Central memory CD4-positive, alpha-beta T cell (primary cell): ENCODE measurements at regions not wholly inside any gene's neighbourhood (a gene's known extent, or its start where the extent isn't known, plus 50 kb on each side); places are given as distances from the start of the nearest gene placed in this dataset.
"Not testable (repeated sequence)": the region's sequence is repeated elsewhere in the genome, so short reads cannot be mapped to it uniquely, and the experiment has no call there.

Source experiments
- DNase-seq: peaks from one replicate; pipeline ENCODE4 v3.0.0; 2022

DNA sequence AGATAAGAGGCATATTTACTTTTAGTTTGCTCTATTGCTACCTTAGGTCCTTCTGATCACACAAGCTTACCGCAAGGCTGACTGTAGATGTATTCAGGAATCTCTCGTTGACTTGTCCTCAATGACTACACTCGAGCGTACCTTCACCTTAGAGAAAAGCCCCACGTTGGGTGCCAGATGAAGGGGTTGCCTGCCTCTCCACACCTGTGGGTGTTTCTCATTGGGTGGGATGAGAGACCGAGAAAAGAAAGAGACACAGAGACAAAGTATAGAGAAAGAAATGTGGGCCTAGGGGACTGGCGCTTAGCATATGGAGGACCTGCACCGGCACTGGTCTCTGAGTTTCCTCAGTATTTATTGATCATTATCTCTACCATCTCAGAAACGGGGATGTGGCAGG lies 51.8 kb downstream of the ASCL4 start:
- DNase-seq, result no peak

DNA sequence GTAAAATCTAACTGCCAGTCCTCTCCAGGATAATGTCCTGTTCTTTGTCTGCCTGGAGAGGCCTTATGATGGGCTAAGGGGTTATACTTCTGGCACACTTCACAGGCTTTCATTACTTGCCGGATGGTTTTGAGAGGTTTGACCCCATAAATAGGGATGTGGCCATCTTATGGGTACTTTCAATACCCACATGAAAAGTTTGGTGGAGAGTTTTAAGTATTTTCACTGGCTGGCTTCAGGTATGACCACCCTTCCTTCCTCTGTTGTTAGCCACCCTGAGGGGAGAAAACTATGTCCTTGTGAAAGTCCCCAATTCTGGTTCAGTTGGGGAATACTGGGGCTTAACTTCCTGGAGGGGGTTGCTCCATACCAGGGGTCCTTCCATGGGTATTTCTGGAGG lies 54.8 kb downstream of the ASCL4 start:
- no peak for DNase-seq

DNA sequence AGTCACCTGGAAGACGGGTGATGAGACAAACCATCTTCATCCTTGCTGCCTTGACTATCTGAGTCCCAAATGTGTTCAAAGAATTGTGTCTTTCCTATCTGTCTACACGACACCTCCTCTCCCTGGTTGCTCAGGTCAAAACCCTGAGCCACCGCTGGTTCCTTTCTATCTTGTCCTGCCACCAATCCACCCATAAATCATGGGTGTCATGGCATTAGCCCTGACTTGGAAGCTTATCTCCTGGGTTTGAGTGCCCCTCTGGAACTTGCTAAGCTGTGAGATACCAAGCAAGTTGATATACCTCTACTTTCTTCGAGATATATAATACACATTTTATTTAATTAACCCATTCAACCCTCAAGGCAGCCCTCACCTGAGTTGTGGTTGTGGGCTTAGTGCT lies 57.9 kb downstream of the ASCL4 start:
- no peak for DNase-seq

DNA sequence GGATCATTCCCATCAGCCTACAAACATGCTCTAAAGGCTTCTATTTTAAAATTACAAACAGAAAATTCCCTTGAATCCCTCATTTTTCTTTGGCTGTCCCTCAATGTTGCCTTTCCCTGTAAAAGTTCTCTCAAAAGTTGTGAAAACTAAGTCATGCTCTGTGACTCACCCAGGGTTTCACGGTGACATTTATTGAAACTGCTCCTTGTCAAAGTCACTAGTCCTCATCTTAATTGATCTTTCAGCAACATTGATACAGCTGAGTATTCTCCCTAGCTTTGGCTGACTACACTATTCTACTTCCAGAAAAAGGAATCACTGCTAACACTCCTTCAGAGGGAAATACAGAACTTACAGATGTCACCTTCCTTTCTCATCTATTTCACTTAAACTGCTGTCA lies 65.7 kb downstream of the ASCL4 start:
- DNase-seq, result no peak

DNA sequence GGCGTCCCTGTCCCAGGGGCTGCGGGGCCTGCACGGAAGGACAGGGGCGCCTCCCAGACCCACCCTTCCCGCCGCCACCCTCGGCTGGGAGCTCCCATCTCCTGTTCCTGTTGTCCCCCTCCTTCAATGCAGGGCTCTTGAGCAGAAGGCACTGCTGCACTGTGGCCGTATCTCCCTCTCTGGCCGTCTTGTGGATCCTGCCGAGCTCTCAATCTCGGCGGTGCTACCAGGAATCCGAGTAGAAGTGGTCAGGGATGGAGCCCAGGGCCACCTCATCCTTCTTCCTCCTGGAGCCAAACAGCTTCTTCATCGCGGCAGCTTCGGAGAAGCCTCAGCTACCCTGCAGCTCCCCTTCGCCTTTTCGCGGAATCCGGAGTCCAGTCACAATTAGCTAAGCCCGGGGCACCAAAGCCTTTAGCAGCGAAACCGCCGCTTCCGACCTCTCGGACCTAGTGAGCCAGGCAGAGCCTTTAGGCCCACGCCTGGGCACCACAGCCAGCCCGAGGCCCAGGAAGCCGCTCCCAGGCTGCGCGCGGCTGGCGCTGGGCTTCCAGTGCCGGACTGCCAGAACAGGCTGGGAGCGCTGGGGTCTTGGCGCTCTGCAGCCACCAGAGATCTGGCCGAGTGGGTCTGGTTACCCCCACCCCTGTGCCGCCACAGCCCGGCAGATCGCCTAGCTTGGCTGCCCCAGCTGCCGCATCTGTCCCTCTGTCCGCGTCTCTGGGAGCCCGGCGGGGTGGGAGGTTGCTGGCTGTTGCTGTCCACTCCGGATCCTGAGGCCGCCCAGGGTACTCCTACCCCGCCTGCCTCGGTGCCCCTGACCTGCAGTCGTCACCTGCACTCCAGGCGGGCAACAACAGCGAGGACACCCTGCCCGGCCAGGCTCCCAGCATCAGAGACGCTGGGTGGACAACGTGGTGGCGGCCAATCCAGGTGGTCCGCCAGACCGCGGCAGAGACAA lies 69.1 kb downstream of the ASCL4 start:
- DNase-seq, result no peak

DNA sequence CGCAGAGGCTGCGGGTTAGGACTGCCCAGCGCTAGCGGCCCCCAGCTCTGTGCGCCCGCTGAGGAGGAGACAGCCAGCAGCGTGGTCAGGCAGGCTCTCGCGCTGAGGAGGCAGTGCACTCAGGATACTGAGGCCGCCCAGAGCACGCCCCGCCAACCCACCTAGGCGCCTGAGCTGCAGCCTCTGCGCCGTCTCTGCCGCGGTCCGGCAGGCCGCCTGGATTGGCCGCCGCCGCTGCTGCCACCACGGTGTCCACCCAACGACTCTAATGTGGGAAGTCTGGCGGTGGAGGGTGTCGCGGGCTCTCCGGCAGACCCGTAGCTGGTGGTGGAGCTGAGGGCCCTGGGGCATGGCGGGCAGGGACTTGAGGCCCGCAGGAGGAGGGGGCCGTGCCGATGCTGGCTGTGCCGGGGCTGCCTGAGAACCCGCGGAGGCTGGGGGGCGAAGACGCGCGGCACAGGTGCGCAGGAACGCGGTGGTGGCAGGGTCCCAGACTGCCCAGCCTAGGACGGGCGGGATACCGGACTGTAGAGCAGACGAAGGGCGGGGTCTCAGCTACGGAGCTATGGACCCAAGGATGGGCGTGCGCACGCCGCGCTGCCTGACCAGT lies 69.9 kb downstream of the ASCL4 start:
- no peak for DNase-seq

DNA sequence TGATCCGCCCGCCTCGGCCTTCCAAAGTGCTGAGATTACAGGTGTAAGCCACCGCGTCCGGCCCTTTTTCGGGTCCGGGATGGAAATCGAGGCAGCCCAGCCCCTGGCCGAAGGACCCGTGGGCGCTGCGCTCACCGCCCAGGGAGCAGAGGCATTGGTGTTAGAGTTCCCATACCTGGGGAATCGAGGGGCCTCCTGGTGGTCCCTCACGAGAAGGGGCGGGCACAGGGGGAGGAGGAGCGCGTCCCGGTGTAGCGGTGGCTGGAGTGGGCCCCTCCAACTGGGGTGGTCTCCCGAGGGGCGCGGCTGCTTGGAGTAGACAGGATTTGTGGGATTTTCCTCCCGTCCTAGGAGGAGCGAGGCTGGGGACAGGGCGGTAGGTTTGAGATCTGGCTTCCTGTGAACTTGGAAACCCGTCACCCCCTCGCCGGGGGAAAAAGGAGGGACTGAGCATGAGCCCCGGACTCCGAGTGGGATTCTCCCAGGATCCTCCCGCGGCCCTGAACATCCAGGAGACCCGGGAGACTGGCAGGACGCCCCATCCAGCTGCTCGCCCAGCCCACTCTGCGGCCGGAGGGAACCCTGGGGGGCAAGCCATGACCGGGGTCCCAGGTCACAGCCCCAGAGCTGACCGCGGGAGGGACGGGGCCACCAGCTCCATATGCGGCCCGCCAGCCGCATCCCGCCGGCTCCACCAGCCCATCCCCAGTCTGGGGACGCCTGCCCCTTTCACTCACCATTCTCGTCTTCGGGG lies 70.9 kb downstream of the ASCL4 start:
- no peak for DNase-seq

DNA sequence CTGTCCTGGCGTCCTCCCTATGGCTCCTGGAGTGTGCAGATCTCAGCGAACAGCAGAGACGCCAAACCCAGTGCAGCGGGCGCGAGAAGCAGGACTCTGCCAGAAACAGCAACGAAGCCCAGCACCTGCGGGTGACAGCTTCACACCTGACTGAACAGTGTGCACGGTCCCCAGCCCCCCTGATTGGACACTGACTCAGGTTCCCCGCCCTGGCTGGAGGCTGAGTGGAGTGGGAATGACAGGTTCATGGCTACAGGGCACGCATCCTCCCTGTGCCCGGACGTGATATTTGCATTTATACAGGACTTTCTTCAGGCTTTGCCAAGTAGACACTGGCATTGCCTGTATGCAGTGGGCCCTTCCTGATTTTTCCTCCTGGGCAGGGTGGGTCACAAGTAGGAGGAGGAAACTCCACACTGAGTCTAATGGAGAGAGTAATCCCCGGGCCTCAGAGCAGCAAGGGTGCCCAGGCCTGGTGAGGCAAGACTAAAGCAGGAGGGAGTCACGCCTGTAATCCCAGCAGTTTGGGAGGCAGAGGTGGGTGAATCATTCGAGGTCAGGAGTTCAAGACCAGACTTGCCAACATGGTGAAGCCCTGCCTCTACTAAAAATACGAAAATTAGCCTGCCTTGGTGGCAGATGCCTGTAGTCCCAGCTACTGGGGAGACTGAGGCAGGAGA lies 71.6 kb downstream of the ASCL4 start:
- DNase-seq, result no peak

DNA sequence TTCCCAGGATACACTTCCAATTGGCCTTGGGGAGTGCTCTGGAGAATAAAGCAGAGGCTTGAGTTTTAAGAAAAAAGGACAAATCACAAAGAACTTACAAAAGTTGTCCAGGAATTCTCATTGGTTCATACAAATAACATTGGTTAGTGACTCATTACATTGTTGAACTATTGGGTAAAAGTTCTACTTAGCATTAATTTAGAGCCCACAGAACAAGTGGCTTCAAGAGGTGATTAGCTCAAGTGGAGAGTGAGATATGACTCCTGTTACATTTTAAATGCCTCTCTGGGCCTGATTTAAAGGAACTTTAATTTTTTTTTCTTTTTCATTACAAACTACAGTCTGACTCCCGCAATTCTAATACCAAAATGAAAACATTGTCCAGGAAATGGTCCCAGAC lies 72.9 kb downstream of the ASCL4 start:
- DNase-seq, result no peak

DNA sequence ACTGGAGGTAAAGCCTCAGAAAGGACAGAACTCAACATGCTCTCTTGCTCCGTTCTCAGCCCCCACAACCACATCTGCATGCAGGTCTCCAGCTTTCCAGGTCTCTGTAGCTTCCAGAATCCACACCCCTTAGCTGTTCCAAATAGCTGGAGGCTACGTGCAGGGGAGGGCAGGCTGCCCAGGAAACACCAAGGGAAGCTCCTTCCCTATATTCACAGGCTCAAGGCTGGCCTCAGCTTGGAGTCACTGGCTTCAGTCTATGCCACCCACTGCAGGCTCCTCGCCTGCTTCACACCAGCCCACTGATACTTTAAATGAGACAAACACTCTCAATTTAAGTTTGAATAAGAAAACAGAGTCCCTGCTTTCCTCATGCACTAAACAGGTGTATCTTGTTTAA lies 73.3 kb downstream of the ASCL4 start:
- DNase-seq, result no peak

DNA sequence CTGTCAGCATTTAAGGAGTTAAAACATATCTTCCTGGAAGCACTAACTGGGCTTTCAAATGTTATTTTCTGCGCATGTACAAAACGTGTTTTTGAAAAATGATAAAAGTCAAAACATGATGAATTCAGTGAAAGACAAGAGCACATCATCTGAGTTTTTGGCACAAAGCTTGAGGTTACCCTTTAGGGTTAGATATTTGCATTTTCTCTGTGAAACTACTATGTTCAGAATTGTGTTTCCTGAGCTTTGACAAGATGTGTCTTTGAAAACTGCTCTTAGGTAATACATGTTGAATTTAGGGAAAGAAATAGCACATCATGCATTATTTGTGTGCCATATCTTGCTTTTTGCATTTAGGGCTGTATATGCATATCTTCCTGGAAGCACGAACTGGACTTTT lies 79.0 kb downstream of the ASCL4 start:
- DNase-seq, result no peak

DNA sequence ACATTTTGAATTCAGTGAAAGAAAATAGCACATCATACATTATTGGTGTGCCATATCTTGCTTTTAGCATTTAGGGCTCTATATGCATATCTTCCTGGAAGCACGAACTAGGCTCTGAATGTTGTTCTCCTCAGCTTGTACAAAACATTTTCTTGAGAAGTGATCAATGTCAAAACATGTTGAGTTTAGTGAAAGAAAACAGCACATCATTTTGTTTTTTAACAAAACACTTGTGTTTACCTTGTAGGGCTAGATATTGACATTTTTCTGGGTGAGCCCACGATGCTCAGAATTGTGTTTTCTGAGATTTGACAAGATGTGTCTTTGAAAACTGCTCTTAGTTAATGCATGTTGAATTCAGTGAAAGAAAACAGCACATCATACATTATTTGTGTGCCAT lies 81.0 kb downstream of the ASCL4 start:
- no peak for DNase-seq

DNA sequence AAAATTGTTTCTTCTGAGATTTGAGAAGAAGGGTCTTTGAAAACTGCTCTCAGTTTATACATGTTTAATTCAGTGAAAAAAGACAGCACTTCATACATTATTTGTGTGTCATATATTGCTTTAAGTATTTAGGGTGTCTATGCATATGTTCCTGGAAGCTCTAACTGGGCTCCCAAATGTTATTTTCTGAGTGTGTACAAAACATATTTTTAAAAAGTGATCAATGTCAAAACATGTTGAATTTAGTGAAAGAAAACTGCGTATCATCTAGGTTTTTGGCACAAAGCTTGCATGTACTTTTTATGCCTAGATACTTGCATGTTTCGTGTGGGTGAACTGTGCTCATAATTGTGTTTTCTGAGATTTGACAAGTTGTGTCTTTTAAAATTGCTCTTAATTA lies 81.6 kb downstream of the ASCL4 start:
- DNase-seq, result no peak

DNA sequence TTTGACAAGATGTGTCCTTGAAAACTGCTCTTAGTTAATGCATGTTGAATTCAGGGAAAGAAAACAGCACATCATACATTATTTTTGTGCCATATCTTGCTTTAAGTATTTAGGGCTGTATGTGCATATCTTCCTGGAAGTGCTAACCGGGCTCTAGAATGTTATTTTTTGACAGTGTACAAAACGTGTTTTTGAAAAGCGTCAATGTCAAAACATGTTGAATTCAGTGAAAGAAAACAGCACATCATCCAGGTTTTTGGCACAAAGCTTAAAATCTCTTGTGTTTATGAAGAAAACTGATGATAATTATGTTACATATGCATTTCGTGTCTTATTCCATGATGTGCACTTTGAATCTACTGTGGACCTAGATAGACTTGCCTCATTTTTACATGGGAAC lies 82.7 kb downstream of the ASCL4 start:
- no peak for DNase-seq

DNA sequence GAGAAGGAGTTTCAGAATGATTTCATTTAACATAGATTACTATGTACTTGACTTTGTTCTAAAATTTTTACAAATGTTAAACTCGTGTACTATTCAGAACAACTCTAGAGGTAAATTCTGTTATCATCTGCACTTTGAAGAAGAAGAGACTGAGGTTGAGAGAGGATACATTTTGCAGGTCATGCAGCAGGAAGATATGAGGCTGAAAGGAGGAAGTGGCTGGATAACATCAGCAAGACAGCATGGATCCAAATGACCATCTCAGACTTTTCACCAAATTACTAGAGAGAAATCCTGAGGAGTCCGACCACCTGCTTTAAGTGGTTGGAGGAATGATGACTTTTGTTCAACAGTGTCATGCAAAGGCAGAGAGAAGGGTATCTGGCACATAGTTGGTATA lies 84.9 kb downstream of the ASCL4 start:
- DNase-seq, result no peak

DNA sequence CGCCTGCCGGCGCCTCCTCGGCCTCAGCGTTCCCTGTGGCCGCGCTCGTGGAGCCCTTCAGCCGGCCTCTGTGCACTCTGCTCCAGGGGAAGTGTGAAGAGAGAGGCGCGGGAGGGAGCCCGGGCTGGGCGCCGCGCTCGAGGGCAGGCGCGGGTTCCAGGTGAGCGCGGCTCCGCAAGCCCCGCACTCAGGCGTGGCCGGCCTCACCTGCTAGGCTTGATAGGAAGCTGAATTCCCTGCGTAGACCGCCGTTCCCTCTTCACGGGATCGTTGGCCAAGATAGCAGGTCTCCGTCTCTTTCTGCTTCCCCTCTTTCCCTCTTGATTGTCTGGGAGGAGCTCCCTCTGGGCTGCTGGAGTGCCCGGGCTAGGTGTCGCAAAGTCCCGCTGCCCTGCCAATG lies 89.7 kb downstream of the ASCL4 start:
- no peak for DNase-seq

DNA sequence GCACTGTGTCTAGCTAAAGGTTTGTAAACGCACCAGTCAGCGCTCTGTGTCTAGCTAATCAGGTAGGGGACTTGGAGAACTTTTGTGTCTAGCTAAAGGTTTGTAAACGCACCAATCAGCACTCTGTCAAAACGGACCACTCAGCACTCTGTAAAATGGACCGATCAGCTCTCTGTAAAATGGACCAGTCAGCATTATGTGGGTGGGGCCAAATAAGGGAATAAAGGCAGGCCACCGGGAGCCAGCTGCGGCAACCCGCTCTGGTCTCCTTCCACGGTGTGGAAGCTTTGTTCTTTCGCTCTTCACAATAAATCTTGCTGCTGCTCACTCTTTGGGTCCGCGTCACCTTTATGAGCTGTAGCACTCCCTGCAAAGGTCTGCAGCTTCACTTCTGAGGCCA lies 90.2 kb downstream of the ASCL4 start:
- not testable (repeated sequence) for DNase-seq

DNA sequence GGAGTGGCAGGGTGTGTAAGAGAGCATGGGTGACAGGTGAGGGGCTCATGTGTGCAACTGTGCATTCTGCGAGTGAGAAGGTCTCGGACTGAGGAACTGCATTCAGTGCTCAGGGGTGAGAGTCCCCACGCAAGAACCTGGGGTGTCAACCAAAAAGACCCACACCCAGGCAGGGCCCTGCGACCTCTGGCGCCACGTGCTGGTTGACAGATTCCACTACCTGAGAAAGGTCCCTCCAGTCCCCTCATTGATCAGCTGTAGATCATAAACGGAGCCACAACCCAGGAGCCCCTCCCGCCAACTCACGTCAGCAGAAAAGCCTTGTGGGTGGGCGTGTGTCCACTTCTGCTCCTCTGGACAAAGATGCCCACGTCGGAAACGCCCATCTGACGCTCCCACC lies 98.7 kb downstream of the ASCL4 start:
- no peak for DNase-seq

DNA sequence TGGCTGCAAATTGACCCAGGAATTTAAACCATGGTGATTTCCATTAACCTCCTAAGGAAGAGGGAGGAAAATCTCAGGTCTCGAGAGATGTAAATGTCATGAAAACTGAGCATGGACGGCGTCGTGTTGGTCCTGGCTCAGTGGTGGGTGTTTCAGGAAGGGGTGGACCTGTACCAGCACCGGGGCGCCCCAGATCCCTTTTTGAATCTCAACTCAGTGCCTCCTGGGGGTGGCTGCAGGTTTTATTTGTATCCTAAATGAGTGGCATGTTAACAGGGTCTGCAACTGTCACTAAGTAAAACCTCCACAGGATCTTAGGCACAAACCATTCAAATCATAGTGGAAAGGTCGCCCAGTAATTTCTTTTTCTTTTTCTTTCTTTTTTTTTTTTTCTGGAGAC lies 101.3 kb downstream of the ASCL4 start:
- no peak for DNase-seq

DNA sequence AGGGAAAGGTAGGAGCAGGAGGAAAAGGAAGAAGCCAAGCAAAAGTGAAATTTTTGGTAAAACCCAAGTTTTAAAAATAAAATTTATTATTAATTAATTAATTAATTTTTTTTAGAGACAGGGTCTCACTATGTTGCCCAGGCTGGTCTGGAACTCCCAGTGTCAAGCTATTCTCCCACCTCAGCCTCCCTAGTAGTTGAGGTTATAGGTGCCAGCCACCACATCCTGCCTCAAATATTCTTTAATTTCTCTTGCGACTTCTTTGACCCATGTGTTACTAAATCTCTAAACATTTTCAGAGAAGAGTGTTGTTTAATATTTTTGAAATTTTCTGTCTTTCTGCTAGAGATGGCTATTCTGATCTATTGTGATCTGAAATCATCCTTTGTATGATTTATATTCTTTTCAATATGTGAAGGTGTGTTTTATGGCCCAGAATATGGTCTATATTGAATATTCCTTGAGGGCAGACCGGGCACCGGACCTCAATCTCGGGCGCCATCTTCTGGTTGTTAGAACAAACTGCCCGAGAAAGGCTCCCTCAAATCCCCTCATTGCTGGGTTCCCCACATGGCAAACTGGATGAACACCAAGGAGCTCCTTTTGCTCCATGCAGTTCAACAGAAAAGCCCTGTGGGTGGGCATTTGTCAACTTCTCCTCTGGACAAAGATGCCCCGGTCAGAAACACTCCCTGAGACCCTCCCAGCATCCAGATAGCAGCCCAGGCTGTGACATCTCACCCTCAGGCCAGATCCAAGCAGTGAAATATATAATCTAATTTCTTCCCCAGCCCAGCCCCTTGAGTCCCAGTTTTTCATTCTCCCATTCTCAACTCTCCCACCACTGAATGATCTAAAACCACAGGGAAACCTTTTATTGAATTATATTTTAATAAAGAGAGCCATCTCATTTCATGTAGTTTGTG lies 110.5 kb downstream of the ASCL4 start:
- DNase-seq, result peak; percentile 9

DNA sequence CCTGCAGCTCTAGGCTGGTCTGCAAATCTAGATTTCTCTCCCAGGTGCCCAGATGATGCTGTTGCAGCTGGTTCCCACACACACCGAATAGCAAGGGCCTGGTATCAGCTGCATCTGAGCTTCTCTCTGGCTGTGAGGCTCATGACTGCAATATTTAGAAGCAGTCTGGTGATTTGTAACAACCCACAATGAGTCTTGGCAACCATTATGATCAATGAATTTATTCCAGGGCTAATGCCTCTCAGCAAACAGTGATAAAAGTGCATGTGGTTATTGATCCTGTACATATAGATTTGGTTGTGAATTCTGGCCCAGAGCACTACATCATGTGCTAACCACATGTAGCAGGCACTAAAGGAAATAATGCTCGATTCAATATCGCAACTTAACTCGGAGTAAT lies 114.3 kb downstream of the ASCL4 start:
- no peak for DNase-seq

DNA sequence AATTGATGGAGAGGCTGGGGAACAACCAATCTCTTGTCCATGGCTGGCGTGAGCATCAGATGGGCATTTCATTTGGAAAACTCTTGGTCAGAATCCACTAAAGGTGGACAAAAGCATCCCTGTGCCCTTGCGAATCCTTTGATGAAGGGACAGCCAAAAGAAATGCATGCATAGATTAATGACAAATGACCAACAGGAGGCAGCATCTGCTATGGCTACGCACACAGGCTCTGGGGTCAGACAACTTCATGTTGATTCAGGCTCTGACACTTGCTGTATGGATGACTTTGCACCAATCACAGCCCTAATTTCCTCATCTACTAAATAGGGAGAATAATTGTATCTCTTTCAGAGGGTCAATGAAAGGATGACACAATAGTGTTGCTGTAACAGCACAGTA lies 117.5 kb downstream of the ASCL4 start:
- no peak for DNase-seq
